Ectodermal cell (in vitro differentiated cells): ENCODE measurements at regions not wholly inside any gene's neighbourhood (a gene's known extent, or its start where the extent isn't known, plus 50 kb on each side); places are given as distances from the start of the nearest gene placed in this dataset.

Experiments used
- H3K27ac ChIP-seq: 2 replicates; pipeline ENCODE4 v1.7.0; 2013; ENCODE audit warnings: mild to moderate bottlenecking, low read depth, low read length; ENCODE audit not compliant: insufficient read depth, poor library complexity, severe bottlenecking
- H3K27me3 ChIP-seq: 2 replicates; pipeline ENCODE4 v1.7.0; 2013; ENCODE audit warnings: mild to moderate bottlenecking, low read length; ENCODE audit not compliant: insufficient read depth, control insufficient read depth, poor library complexity, severe bottlenecking
- H3K36me3 ChIP-seq: one replicate; pipeline ENCODE4 v1.7.0; 2013; ENCODE audit warnings: low read length; ENCODE audit not compliant: control insufficient read depth, insufficient read depth
- H3K4me1 ChIP-seq: one replicate; pipeline ENCODE4 v1.7.0; 2013; ENCODE audit warnings: low read length; ENCODE audit not compliant: control insufficient read depth, insufficient read depth
- H3K4me3 ChIP-seq: 2 replicates; pipeline ENCODE4 v1.7.0; 2013; ENCODE audit warnings: low read depth, low read length, control low read depth; ENCODE audit not compliant: insufficient read depth
- H3K9me3 ChIP-seq: 2 replicates; pipeline ENCODE4 v1.7.0; 2013; ENCODE audit warnings: mild to moderate bottlenecking, low read length, moderate library complexity; ENCODE audit not compliant: control insufficient read depth
- WGBS, 2 experiments: methylation state at CpG; one replicate each; pipeline ENCODE4 v1.1.7; 2013; ENCODE audit warnings: missing lambda C conversion rate in 2 of 2; 5-methylcytosine and 5-hydroxymethylcytosine counted together

GRCh38 chr4:31068257-31069075 lies 348.3 kb downstream of the PCDH7 start:
- Histone ChIP-seq H3K36me3 (no peaks in the 10 kb centered on the region), H3K9me3 (no peaks in the 10 kb centered on the region), H3K4me3 (no peak overlapping the region), H3K27ac (no peak overlapping the region), H3K27me3 (no peaks in the 10 kb centered on the region), H3K4me1 (no peaks in the 10 kb centered on the region)
- WGBS, 2 experiments: 91 to 98% methylated on average over 9 to 10 of the region's 11 CpGs

GRCh38 chr4:31069151-31069550 lies 349.0 kb downstream of the PCDH7 start:
- Histone ChIP-seq H3K9me3 (no peaks in the 10 kb centered on the region), H3K4me1 (no peaks in the 10 kb centered on the region), H3K36me3 (no peaks in the 10 kb centered on the region), H3K27me3 (no peaks in the 10 kb centered on the region), H3K27ac (no peak overlapping the region), H3K4me3 (no peak overlapping the region)
- WGBS, 2 experiments: 35 to 54% methylated on average over 1 of the region's 1 CpG

GRCh38 chr4:31071508-31072486 lies 351.6 kb downstream of the PCDH7 start:
- WGBS, 2 experiments: 89 to 93% methylated on average over 1 of the region's 3 CpGs
- no peaks in the 10 kb centered on the region for H3K27me3 ChIP-seq
- no peaks in the 10 kb centered on the region for H3K9me3 ChIP-seq
- no peak overlapping the region for H3K4me3 ChIP-seq
- no peaks in the 10 kb centered on the region for H3K4me1 ChIP-seq
- H3K27ac ChIP-seq: no peak overlapping the region
- no peaks in the 10 kb centered on the region for H3K36me3 ChIP-seq

- Histone ChIP-seq H3K27me3 (no peaks in the 10 kb centered on the region), H3K9me3 (no peaks in the 10 kb centered on the region), H3K36me3 (no peaks in the 10 kb centered on the region), H3K27ac (no peak overlapping the region), H3K4me1 (no peaks in the 10 kb centered on the region), H3K4me3 (no peak overlapping the region)
- WGBS, 2 experiments: 47 to 60% methylated on average over 1 of the region's 1 CpG
Measured at GRCh38 chr4:31075969-31076368, 355.8 kb downstream of the PCDH7 start.

GRCh38 chr4:31078661-31079060 lies 358.5 kb downstream of the PCDH7 start:
- Histone ChIP-seq H3K4me1 (no peaks in the 10 kb centered on the region), H3K9me3 (no peaks in the 10 kb centered on the region), H3K27me3 (no peaks in the 10 kb centered on the region), H3K36me3 (no peaks in the 10 kb centered on the region), H3K27ac (no peak overlapping the region), H3K4me3 (no peak overlapping the region)
- WGBS, 2 experiments: 88% methylated on average over 1 of the region's 1 CpG; no CpG with 5 or more reads in 1 of the 2 experiments

- Histone ChIP-seq H3K36me3 (no peaks in the 10 kb centered on the region), H3K4me1 (no peaks in the 10 kb centered on the region), H3K9me3 (no peaks in the 10 kb centered on the region), H3K27me3 (no peaks in the 10 kb centered on the region), H3K4me3 (no peak overlapping the region), H3K27ac (no peak overlapping the region)
- WGBS, 2 experiments: 80 to 95% methylated on average over 3 of the region's 3 CpGs
Measured at GRCh38 chr4:31080887-31081286, 360.7 kb downstream of the PCDH7 start.

GRCh38 chr4:31081366-31081765 lies 361.2 kb downstream of the PCDH7 start:
- Histone ChIP-seq H3K27me3 (no peaks in the 10 kb centered on the region), H3K36me3 (no peaks in the 10 kb centered on the region), H3K27ac (no peak overlapping the region), H3K4me1 (no peaks in the 10 kb centered on the region), H3K9me3 (no peaks in the 10 kb centered on the region), H3K4me3 (no peak overlapping the region)

GRCh38 chr4:31083456-31083855 lies 363.3 kb downstream of the PCDH7 start:
- Histone ChIP-seq H3K4me3 (no peak overlapping the region), H3K9me3 (no peaks in the 10 kb centered on the region), H3K27ac (no peak overlapping the region), H3K27me3 (no peaks in the 10 kb centered on the region), H3K36me3 (no peaks in the 10 kb centered on the region), H3K4me1 (no peaks in the 10 kb centered on the region)
- 90 to 98% methylated on average over 3 of the region's 3 CpGs for WGBS, 2 experiments

- WGBS, 2 experiments: 91 to 92% methylated on average over 9 of the region's 9 CpGs
- H3K4me3 ChIP-seq: no peak overlapping the region
Measured at GRCh38 chr4:31084806-31085416, 364.7 kb downstream of the PCDH7 start.

GRCh38 chr4:31085689-31086088 lies 365.5 kb downstream of the PCDH7 start:
- no peaks in the 10 kb centered on the region for H3K36me3 ChIP-seq
- H3K27me3 ChIP-seq: no peaks in the 10 kb centered on the region
- no peak overlapping the region for H3K27ac ChIP-seq
- H3K4me1 ChIP-seq: no peaks in the 10 kb centered on the region
- H3K9me3 ChIP-seq: no peaks in the 10 kb centered on the region
- no peak overlapping the region for H3K4me3 ChIP-seq

More at GRCh38 chr4:31084806-31085416, 364.7 kb downstream of the PCDH7 start:
- H3K27me3 ChIP-seq: no peaks in the 10 kb centered on the region
- H3K4me1 ChIP-seq: no peaks in the 10 kb centered on the region
- H3K9me3 ChIP-seq: no peaks in the 10 kb centered on the region
- no peak overlapping the region for H3K27ac ChIP-seq
- no peaks in the 10 kb centered on the region for H3K36me3 ChIP-seq
